ENCODE measurements at regions not wholly inside any gene's neighbourhood (a gene's known extent, or its start where the extent isn't known, plus 50 kb on each side); places are given as distances from the start of the nearest gene placed in this dataset.

GRCh38 chr6:165717732-165718465 lies 54.9 kb upstream of the PDE10A start:
- H3K36me3 ChIP-seq (ENCODE audit: insufficient read depth, low read length): no peaks in the 10 kb centered on the region
- no peak overlapping the region for H3K27ac ChIP-seq
- no peak for DNase-seq (ENCODE audit: low read depth, low spot score)
- TF ChIP-seq FOXP2 (optimal IDR thresholded peaks at IDR 0.05; ENCODE audit: control extremely low read depth, extremely low read length, insufficient read depth) (no peak), EZH2 (IDR thresholded peaks at IDR 0.05) (no peak), POLR2AphosphoS5 (IDR thresholded peaks at IDR 0.05; ENCODE audit: borderline replicate concordance, low read depth, low read length) (no peak)
- no peaks in the 10 kb centered on the region for H3K9me3 ChIP-seq (ENCODE audit: low read depth, low read length)
- no peak overlapping the region for H3K9ac ChIP-seq (ENCODE audit: insufficient read length)
- no peak overlapping the region for H3K4me3 ChIP-seq

DNA sequence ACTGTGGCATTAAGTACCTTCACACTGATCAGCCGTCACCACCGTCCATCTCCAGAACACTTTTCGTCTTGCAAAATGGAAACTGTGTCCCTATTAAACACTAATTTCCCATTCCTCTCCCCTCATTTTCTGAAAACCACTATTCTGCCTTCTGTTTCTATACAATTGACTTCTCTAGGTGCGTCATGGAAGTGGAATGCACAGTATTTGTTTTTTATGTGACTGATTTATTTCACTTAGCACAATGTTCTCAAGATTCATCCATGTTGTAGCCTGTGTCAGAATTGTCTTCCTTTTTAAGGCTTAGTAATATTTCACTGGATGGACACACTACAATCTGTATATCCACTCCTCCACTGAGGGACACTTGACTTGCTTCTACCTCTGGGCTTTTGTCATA lies 53.8 kb upstream of the PDE10A start:
- DNase-seq (ENCODE audit: low read depth, low spot score): no peak
- Histone ChIP-seq H3K36me3 (ENCODE audit: insufficient read depth, low read length) (no peaks in the 10 kb centered on the region), H3K9me3 (ENCODE audit: low read depth, low read length) (no peaks in the 10 kb centered on the region), H3K4me3 (no peak overlapping the region), H3K9ac (ENCODE audit: insufficient read length) (no peak overlapping the region), H3K27ac (no peak overlapping the region)
- TF ChIP-seq POLR2AphosphoS5 (IDR thresholded peaks at IDR 0.05; ENCODE audit: borderline replicate concordance, low read depth, low read length): no peak

DNA sequence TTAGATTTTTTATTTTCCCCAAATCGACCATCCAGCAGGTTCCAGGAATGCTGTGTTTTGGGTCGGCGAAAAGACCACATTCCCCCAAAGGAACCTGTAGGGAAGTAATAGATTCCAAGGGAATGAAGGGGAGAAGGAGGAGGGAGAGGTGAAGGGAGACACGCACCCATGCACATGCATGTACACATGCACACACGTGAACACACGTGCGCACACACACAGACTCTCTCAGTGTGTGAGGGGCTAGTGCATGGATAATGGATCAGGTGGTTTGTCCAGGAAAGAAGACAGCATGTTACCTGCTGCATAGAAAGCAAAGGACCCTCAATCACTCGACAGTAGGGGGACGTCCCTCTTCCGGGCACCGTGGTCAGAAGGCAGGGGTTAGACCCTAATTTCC lies 52.4 kb upstream of the PDE10A start:
- no peak overlapping the region for H3K27ac ChIP-seq
- no peaks in the 10 kb centered on the region for H3K9me3 ChIP-seq (ENCODE audit: low read depth, low read length)
- no peak for DNase-seq (ENCODE audit: low read depth, low spot score)
- H3K4me3 ChIP-seq: no peak overlapping the region
- TF ChIP-seq EZH2 (IDR thresholded peaks at IDR 0.05) (no peak), POLR2AphosphoS5 (IDR thresholded peaks at IDR 0.05; ENCODE audit: borderline replicate concordance, low read depth, low read length) (no peak), FOXP2 (optimal IDR thresholded peaks at IDR 0.05; ENCODE audit: control extremely low read depth, extremely low read length, insufficient read depth) (no peak)
- H3K36me3 ChIP-seq (ENCODE audit: insufficient read depth, low read length): no peaks in the 10 kb centered on the region
- H3K9ac ChIP-seq (ENCODE audit: insufficient read length): no peak overlapping the region

- no peaks in the 10 kb centered on the region for H3K36me3 ChIP-seq (ENCODE audit: insufficient read depth, low read length)
These were observed 51.9 kb upstream of the PDE10A start for GRCh38 chr6:165714907-165715306.

DNA sequence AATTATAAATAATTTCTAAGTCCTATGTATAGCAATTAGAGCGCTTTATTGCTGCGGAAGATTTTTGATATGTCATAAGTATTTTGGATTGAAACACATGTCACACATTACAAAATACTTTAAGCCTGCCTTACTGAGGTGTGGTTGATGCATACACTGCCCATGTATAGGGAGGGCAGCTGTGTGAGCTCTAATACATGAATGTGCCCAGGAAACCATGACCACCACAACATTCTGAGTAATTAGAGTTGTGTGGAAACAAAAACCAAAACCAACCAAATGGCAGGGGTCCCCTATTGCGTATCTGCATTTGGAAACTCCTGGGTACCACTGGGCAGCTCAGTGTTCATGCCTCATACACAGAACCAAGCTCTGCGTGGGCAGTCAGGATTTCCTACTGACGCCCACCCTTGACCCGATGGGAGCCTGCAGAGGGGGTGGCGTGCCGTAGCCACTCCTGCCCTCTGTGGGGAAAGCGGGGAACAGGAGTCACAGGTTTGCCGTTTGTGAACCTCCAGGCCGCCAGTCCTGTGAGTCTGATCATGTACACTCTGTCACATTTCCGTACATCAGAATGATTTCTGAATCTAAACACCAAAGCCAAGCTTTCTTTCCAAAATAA lies 50.9 kb upstream of the PDE10A start:
- TF ChIP-seq POLR2AphosphoS5 (IDR thresholded peaks at IDR 0.05; ENCODE audit: borderline replicate concordance, low read depth, low read length): no peak
- TF ChIP-seq FOXP2 (optimal IDR thresholded peaks at IDR 0.05; ENCODE audit: control extremely low read depth, extremely low read length, insufficient read depth): no peak
- TF ChIP-seq EZH2 (IDR thresholded peaks at IDR 0.05): no peak
- no peak overlapping the region for H3K9ac ChIP-seq (ENCODE audit: insufficient read length)
- H3K36me3 ChIP-seq (ENCODE audit: insufficient read depth, low read length): no peaks in the 10 kb centered on the region
- no peak overlapping the region for H3K4me3 ChIP-seq
- DNase-seq (ENCODE audit: low read depth, low spot score): no peak
- H3K27ac ChIP-seq: no peak overlapping the region
- H3K9me3 ChIP-seq (ENCODE audit: low read depth, low read length): no peaks in the 10 kb centered on the region

More at GRCh38 chr6:165714907-165715306, 51.9 kb upstream of the PDE10A start:
- DNase-seq (ENCODE audit: low read depth, low spot score): no peak
- Histone ChIP-seq H3K4me3 (no peak overlapping the region), H3K9ac (ENCODE audit: insufficient read length) (no peak overlapping the region), H3K9me3 (ENCODE audit: low read depth, low read length) (no peaks in the 10 kb centered on the region), H3K27ac (no peak overlapping the region)
- TF ChIP-seq EZH2 (IDR thresholded peaks at IDR 0.05): no peak
- no peak for TF ChIP-seq FOXP2 (optimal IDR thresholded peaks at IDR 0.05; ENCODE audit: control extremely low read depth, extremely low read length, insufficient read depth)
- no peak for TF ChIP-seq POLR2AphosphoS5 (IDR thresholded peaks at IDR 0.05; ENCODE audit: borderline replicate concordance, low read depth, low read length)

All from SK-N-MC (cell line).